ENCODE measurements at regions not wholly inside any gene's neighbourhood (a gene's known extent, or its start where the extent isn't known, plus 50 kb on each side); places are given as distances from the start of the nearest gene placed in this dataset.

DNA sequence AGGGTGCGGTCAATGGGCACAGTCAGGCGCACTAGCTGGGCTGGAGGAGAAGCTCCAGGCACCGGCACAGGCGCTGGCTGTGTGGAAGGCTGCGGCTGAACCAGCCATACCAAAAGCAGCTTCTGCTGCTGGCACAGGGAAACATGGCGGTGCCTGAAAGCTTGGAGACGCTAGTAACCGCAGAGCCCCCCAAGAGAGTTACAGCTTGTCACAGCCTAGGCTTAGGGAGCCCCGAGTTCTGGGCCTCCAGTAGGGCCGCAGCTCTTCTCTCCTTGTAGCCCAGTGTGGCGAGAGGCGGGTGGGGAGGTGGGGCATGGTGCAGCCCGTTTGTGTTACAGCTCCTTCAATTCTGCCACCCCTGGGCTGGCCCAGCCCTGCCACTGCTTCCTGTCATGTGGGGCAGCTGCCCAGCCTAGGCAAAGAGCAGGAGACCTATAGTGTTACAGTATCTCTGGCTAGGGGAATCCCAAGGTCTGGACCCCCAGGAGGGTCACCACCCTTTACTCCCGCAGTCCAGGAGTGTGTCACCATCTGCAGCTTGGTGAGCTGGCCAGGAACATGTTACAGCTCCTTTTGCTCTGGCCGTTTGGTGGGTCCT is 58.6 kb upstream of the MANEA start (continued):
- TF ChIP-seq, protein P1, sequence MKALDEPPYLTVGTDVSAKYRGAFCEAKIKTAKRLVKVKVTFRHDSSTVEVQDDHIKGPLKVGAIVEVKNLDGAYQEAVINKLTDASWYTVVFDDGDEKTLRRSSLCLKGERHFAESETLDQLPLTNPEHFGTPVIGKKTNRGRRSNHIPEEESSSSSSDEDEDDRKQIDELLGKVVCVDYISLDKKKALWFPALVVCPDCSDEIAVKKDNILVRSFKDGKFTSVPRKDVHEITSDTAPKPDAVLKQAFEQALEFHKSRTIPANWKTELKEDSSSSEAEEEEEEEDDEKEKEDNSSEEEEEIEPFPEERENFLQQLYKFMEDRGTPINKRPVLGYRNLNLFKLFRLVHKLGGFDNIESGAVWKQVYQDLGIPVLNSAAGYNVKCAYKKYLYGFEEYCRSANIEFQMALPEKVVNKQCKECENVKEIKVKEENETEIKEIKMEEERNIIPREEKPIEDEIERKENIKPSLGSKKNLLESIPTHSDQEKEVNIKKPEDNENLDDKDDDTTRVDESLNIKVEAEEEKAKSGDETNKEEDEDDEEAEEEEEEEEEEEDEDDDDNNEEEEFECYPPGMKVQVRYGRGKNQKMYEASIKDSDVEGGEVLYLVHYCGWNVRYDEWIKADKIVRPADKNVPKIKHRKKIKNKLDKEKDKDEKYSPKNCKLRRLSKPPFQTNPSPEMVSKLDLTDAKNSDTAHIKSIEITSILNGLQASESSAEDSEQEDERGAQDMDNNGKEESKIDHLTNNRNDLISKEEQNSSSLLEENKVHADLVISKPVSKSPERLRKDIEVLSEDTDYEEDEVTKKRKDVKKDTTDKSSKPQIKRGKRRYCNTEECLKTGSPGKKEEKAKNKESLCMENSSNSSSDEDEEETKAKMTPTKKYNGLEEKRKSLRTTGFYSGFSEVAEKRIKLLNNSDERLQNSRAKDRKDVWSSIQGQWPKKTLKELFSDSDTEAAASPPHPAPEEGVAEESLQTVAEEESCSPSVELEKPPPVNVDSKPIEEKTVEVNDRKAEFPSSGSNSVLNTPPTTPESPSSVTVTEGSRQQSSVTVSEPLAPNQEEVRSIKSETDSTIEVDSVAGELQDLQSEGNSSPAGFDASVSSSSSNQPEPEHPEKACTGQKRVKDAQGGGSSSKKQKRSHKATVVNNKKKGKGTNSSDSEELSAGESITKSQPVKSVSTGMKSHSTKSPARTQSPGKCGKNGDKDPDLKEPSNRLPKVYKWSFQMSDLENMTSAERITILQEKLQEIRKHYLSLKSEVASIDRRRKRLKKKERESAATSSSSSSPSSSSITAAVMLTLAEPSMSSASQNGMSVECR (CRISPR knock-in tag; IDR thresholded peaks at IDR 0.05), result no peak
- no peak for TF ChIP-seq RB1 (IDR thresholded peaks at IDR 0.05; ENCODE audit: low read depth)
- no peak for TF ChIP-seq TFAM (CRISPR knock-in tag; conservative IDR thresholded peaks at IDR 0.05)
- no peak for TF ChIP-seq ELF1 (tag; IDR thresholded peaks at IDR 0.05)
- TF ChIP-seq KLF13 (tag; IDR thresholded peaks at IDR 0.05; ENCODE audit: borderline replicate concordance, low read depth), result no peak
- TF ChIP-seq, protein P2, sequence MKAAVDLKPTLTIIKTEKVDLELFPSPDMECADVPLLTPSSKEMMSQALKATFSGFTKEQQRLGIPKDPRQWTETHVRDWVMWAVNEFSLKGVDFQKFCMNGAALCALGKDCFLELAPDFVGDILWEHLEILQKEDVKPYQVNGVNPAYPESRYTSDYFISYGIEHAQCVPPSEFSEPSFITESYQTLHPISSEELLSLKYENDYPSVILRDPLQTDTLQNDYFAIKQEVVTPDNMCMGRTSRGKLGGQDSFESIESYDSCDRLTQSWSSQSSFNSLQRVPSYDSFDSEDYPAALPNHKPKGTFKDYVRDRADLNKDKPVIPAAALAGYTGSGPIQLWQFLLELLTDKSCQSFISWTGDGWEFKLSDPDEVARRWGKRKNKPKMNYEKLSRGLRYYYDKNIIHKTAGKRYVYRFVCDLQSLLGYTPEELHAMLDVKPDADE (conservative IDR thresholded peaks at IDR 0.05; ENCODE audit: control insufficient read depth, low read depth, low read length), result no peak
- TF ChIP-seq, protein P3, sequence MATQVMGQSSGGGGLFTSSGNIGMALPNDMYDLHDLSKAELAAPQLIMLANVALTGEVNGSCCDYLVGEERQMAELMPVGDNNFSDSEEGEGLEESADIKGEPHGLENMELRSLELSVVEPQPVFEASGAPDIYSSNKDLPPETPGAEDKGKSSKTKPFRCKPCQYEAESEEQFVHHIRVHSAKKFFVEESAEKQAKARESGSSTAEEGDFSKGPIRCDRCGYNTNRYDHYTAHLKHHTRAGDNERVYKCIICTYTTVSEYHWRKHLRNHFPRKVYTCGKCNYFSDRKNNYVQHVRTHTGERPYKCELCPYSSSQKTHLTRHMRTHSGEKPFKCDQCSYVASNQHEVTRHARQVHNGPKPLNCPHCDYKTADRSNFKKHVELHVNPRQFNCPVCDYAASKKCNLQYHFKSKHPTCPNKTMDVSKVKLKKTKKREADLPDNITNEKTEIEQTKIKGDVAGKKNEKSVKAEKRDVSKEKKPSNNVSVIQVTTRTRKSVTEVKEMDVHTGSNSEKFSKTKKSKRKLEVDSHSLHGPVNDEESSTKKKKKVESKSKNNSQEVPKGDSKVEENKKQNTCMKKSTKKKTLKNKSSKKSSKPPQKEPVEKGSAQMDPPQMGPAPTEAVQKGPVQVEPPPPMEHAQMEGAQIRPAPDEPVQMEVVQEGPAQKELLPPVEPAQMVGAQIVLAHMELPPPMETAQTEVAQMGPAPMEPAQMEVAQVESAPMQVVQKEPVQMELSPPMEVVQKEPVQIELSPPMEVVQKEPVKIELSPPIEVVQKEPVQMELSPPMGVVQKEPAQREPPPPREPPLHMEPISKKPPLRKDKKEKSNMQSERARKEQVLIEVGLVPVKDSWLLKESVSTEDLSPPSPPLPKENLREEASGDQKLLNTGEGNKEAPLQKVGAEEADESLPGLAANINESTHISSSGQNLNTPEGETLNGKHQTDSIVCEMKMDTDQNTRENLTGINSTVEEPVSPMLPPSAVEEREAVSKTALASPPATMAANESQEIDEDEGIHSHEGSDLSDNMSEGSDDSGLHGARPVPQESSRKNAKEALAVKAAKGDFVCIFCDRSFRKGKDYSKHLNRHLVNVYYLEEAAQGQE (IDR thresholded peaks at IDR 0.05; ENCODE audit: borderline replicate concordance), result no peak
- TF ChIP-seq, protein P3 (CRISPR knock-in tag; IDR thresholded peaks at IDR 0.05; ENCODE audit: low read depth), result no peak
- TF ChIP-seq, protein P4, sequence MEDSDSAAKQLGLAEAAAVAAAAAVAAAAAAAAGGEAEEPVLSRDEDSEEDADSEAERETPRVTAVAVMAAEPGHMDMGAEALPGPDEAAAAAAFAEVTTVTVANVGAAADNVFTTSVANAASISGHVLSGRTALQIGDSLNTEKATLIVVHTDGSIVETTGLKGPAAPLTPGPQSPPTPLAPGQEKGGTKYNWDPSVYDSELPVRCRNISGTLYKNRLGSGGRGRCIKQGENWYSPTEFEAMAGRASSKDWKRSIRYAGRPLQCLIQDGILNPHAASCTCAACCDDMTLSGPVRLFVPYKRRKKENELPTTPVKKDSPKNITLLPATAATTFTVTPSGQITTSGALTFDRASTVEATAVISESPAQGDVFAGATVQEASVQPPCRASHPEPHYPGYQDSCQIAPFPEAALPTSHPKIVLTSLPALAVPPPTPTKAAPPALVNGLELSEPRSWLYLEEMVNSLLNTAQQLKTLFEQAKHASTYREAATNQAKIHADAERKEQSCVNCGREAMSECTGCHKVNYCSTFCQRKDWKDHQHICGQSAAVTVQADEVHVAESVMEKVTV (CRISPR knock-in tag; IDR thresholded peaks at IDR 0.05), result no peak
- TF ChIP-seq ARID1B (IDR thresholded peaks at IDR 0.05), result no peak
- TF ChIP-seq FOXJ2 (tag; IDR thresholded peaks at IDR 0.05), result peak; percentile 14; the same call in 1 of the 2 replicates
- TF ChIP-seq SRSF3 (IDR thresholded peaks at IDR 0.05; ENCODE audit: insufficient read depth, low read length), result no peak
- no peak for TF ChIP-seq ZC3H4 (CRISPR knock-in tag; IDR thresholded peaks at IDR 0.05; ENCODE audit: borderline replicate concordance)
